ENCODE measurements at regions not wholly inside any gene's neighbourhood (a gene's known extent, or its start where the extent isn't known, plus 50 kb on each side); places are given as distances from the start of the nearest gene placed in this dataset.

DNA sequence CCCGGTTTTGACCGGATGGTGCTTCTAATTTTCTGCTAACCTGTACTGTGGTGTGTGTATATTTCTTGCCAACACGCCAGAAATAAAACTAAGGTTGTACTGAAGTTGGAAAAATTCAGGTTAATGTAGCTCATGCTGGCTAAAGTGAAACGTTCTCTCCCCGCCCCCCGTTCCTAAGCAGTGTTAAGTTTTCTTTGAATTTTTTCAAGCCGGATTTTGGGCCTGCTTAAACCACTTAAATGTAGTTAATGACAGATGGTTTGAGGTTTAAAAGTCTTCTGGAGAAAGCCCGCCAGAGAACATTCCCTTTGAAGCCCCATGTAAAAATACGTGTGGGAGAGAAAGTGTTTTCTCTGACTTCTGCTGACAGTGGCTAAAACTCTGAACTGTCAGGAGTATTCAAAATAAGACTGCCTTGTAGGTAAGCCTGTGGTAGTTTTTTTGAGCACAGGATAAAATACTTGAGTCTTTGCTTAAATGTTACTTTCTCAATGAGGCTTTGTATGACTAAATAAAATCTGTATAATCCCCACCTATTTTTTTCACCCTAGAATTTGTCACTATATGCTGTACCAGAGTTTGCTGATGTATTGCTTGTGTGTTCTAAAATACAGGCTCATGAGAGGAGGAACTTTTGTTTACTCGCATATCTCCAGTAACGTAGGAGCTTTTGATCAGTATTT is 101.3 kb downstream of the OR2B2 start:
- TF ChIP-seq, protein P1, sequence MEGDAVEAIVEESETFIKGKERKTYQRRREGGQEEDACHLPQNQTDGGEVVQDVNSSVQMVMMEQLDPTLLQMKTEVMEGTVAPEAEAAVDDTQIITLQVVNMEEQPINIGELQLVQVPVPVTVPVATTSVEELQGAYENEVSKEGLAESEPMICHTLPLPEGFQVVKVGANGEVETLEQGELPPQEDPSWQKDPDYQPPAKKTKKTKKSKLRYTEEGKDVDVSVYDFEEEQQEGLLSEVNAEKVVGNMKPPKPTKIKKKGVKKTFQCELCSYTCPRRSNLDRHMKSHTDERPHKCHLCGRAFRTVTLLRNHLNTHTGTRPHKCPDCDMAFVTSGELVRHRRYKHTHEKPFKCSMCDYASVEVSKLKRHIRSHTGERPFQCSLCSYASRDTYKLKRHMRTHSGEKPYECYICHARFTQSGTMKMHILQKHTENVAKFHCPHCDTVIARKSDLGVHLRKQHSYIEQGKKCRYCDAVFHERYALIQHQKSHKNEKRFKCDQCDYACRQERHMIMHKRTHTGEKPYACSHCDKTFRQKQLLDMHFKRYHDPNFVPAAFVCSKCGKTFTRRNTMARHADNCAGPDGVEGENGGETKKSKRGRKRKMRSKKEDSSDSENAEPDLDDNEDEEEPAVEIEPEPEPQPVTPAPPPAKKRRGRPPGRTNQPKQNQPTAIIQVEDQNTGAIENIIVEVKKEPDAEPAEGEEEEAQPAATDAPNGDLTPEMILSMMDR (conservative IDR thresholded peaks at IDR 0.05 in 1 of 2, IDR thresholded peaks at IDR 0.05 in 1 of 2; ENCODE audit: low read depth in 1 of 2, low read length in 2 of 2), result no peak
- no peak for TF ChIP-seq EZH2 (IDR thresholded peaks at IDR 0.05; ENCODE audit: low read length, missing control alignments)
- peak overlapping the region; percentile 95 for H3K27ac ChIP-seq (ENCODE audit: insufficient read depth, low read length)
- no peaks in the 10 kb centered on the region for H3K36me3 ChIP-seq (ENCODE audit: control insufficient read depth, insufficient read depth, low read length)
- peak overlapping the region; percentile 68 to 89 (median 78) for H3K4me3 ChIP-seq (replicated peaks in 1 of 4; ENCODE audit: control extremely low read depth in 1 of 4, insufficient read depth in 1 of 4, low read depth in 3 of 4, low read length in 4 of 4)
- peaks cover 5% of the 10 kb centered on the region for H3K4me1 ChIP-seq (ENCODE audit: control insufficient read depth, extremely low read depth, insufficient read depth, low read length)
- H3K9me3 ChIP-seq (ENCODE audit: control insufficient read depth, insufficient read depth, low read depth, low read length), result no peaks in the 10 kb centered on the region
- H3K9ac ChIP-seq (ENCODE audit: insufficient read depth, low read length), result peak overlapping the region; percentile 93
- no peak for DNase-seq (ENCODE audit: low read depth in 2 of 2)
- H2AFZ ChIP-seq (ENCODE audit: low read length), result peak overlapping the region; percentile 61
- no peaks in the 10 kb centered on the region for H3K27me3 ChIP-seq (ENCODE audit: control insufficient read depth, insufficient read depth, low read length)
- H3K4me2 ChIP-seq (ENCODE audit: extremely low read depth, insufficient read depth, low read length), result peak overlapping the region; percentile 98
- H3K79me2 ChIP-seq (ENCODE audit: control insufficient read depth, insufficient read depth, low read length), result no peaks in the 10 kb centered on the region
- H4K20me1 ChIP-seq (ENCODE audit: control insufficient read depth, extremely low read depth, insufficient read depth, low read length), result no peaks in the 10 kb centered on the region

DNA sequence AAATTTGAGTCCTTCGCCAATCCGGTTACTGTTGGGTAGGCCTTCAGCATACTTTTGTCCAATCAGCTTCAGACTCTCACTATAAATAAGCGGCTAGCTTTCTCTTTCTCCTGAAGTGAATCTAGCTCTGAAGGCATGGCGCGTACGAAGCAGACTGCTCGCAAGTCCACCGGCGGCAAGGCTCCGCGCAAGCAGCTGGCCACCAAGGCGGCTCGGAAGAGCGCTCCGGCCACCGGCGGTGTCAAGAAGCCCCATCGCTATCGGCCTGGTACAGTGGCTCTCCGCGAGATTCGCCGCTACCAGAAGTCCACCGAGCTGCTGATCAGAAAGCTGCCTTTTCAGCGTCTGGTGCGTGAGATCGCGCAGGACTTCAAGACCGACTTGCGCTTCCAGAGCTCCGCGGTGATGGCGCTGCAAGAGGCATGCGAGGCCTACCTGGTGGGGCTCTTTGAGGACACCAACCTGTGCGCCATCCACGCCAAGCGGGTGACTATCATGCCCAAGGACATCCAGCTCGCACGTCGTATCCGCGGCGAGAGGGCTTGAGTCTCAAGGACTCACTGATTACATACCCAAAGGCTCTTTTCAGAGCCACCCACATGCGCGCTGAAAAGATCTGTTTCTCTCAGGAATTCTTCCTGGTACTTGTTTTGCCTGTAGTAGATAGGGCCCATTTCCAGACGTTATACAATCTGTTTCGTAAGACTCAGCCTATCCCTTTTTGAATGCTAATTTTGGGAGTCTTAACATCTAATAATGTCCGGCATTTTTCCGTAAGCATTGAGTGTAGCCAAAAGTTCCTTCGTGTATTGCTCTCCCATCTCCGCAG is 102.0 kb downstream of the OR2B2 start:
- Histone ChIP-seq H3K79me2 (ENCODE audit: control insufficient read depth, insufficient read depth, low read length) (no peaks in the 10 kb centered on the region), H4K20me1 (ENCODE audit: control insufficient read depth, extremely low read depth, insufficient read depth, low read length) (no peaks in the 10 kb centered on the region), H3K4me2 (ENCODE audit: extremely low read depth, insufficient read depth, low read length) (peak overlapping the region; percentile 98), H3K9ac (ENCODE audit: insufficient read depth, low read length) (peak overlapping the region; percentile 93), H3K27ac (ENCODE audit: insufficient read depth, low read length) (peak overlapping the region; percentile 95), H3K4me1 (ENCODE audit: control insufficient read depth, extremely low read depth, insufficient read depth, low read length) (peaks cover 3% of the 10 kb centered on the region), H3K36me3 (ENCODE audit: control insufficient read depth, insufficient read depth, low read length) (no peaks in the 10 kb centered on the region), H3K4me3 (replicated peaks in 1 of 4; ENCODE audit: control extremely low read depth in 1 of 4, insufficient read depth in 1 of 4, low read depth in 3 of 4, low read length in 4 of 4) (peak overlapping the region; percentile 68 to 89 (median 78)), H3K9me3 (ENCODE audit: control insufficient read depth, insufficient read depth, low read depth, low read length) (no peaks in the 10 kb centered on the region), H3K27me3 (ENCODE audit: control insufficient read depth, insufficient read depth, low read length) (no peaks in the 10 kb centered on the region), H2AFZ (ENCODE audit: low read length) (peak overlapping the region; percentile 61)
- DNase-seq (ENCODE audit: low read depth in 2 of 2), result peak; percentile 97 to 99
- no peak for TF ChIP-seq EZH2 (IDR thresholded peaks at IDR 0.05; ENCODE audit: low read length, missing control alignments)
- TF ChIP-seq, protein P1 (conservative IDR thresholded peaks at IDR 0.05 in 1 of 2, IDR thresholded peaks at IDR 0.05 in 1 of 2; ENCODE audit: low read depth in 1 of 2, low read length in 2 of 2), result peak; percentile 16 to 27
